ENCODE measurements at regions not wholly inside any gene's neighbourhood (a gene's known extent, or its start where the extent isn't known, plus 50 kb on each side); places are given as distances from the start of the nearest gene placed in this dataset.

- TF ChIP-seq CTCF (IDR thresholded peaks at IDR 0.05) = no peak
- TF ChIP-seq, protein P1, sequence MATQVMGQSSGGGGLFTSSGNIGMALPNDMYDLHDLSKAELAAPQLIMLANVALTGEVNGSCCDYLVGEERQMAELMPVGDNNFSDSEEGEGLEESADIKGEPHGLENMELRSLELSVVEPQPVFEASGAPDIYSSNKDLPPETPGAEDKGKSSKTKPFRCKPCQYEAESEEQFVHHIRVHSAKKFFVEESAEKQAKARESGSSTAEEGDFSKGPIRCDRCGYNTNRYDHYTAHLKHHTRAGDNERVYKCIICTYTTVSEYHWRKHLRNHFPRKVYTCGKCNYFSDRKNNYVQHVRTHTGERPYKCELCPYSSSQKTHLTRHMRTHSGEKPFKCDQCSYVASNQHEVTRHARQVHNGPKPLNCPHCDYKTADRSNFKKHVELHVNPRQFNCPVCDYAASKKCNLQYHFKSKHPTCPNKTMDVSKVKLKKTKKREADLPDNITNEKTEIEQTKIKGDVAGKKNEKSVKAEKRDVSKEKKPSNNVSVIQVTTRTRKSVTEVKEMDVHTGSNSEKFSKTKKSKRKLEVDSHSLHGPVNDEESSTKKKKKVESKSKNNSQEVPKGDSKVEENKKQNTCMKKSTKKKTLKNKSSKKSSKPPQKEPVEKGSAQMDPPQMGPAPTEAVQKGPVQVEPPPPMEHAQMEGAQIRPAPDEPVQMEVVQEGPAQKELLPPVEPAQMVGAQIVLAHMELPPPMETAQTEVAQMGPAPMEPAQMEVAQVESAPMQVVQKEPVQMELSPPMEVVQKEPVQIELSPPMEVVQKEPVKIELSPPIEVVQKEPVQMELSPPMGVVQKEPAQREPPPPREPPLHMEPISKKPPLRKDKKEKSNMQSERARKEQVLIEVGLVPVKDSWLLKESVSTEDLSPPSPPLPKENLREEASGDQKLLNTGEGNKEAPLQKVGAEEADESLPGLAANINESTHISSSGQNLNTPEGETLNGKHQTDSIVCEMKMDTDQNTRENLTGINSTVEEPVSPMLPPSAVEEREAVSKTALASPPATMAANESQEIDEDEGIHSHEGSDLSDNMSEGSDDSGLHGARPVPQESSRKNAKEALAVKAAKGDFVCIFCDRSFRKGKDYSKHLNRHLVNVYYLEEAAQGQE (IDR thresholded peaks at IDR 0.05; ENCODE audit: insufficient read depth in 1 of 2, low read depth in 2 of 2, low read length in 1 of 2) = no peak
- TF ChIP-seq POLR2AphosphoS5 (IDR thresholded peaks at IDR 0.05; ENCODE audit: low read depth, low read length) = no peak
Measured at GRCh38 chr11:81647374-81647773, 1086.3 kb downstream of the FAM181B start.

All from Panc1 (cell line).